GM12891 (cell line): ENCODE measurements at regions not wholly inside any gene's neighbourhood (a gene's known extent, or its start where the extent isn't known, plus 50 kb on each side); places are given as distances from the start of the nearest gene placed in this dataset.

ENCODE experiments used
- DNase-seq: peaks from one replicate; pipeline ENCODE4 v3.0.0; 2011; ENCODE audit warnings: low spot score; ENCODE audit not compliant: insufficient read length
- FAIRE-seq: peaks from 2 replicates; lab custom pipeline; 2011; peaks lifted over from hg19 to GRCh38; lab: Jason Lieb, UNC
- PAX5 ChIP-seq: IDR thresholded peaks from 2 replicates; pipeline ENCODE4 v1.6.1; 2011; ENCODE audit warnings: low read length, moderate library complexity, mild to moderate bottlenecking; ENCODE audit not compliant: insufficient read depth, severe bottlenecking
- POLR2A ChIP-seq: IDR thresholded peaks from 2 replicates; pipeline ENCODE4 v1.6.1; 2011; ENCODE audit warnings: low read depth, low read length, control low read depth
- POLR2AphosphoS5 ChIP-seq: IDR thresholded peaks from 2 replicates; pipeline ENCODE4 v1.6.1; 2011; ENCODE audit warnings: low read depth, low read length, control low read depth
- POU2F2 ChIP-seq: IDR thresholded peaks from 2 replicates; pipeline ENCODE4 v1.6.1; 2011; ENCODE audit warnings: low read depth, mild to moderate bottlenecking, control low read depth, low read length, moderate library complexity
- SPI1 ChIP-seq: IDR thresholded peaks from 2 replicates; pipeline ENCODE4 v1.6.1; 2011; ENCODE audit warnings: low read depth, low read length, control low read depth
- TAF1 ChIP-seq: IDR thresholded peaks from 2 replicates; pipeline ENCODE4 v1.6.1; 2011; ENCODE audit warnings: low read depth, low read length, control low read depth

DNA sequence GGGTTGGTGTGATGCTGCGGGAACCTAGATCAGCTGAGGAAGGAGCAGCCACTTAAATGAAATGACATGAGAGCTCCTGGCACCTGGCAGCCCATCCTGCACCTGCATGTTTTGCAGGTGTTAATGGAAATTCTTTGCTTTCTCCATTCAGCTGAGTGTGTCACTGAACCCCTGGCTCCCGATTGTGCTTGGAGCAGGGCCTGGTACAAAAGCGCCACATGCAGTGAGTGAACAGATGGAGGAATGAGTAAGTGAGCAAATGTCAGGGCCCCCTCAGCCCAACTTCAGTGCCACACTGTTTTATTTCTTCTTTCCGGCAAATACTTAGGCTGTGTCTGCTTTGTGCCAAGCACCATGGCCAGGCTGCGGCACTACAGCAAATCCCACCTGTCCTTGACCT, 132.2 kb downstream of the ASB7 start:
- DNase-seq, result no peak
- TF ChIP-seq TAF1 (no peak), SPI1 (no peak), POU2F2 (no peak), PAX5 (no peak), POLR2A (no peak), POLR2AphosphoS5 (no peak)
- no peak for FAIRE-seq

DNA sequence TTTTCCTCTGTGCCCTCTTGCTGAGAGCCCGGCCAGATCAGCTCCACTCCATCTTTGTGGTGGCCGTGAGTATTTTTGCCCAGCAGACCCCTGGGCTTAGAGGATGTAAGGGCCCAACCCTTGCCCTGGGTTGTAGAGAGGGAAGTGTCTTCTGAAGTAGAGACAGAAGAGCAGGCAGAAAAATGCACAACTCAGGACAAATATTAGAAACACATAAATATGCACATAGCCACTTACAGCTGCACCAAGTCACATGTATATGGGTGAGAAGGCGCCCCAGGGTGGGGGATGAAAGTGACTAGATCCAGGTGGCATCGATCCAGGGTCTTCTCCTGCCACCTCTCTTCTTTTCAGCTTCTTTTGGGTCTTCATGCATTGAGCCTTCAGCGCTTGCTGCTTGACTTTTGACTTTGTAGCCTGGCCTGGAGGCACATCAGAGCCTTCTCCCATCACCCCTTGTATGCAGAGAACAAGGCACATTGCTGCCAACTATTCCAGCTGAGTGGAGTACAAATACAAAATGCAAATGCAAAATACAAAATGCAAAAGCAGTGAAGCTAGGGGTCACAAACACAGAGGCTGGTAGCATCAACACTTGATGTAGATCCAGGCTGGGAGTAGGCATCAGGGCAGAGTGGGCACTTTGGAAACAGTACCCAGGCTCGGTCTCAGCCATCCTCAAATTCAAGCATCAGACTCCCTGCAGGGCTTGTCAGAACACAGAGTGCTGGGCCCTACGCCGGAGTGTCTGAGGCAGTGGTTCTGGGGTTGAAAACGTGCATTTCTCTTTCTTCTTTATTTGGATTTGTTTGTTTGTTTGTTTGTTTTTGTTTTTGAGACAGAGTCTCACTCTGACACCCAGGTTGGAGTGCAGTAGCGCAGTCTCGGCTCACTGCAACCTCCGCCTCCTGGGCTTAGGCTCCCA, 133.0 kb downstream of the ASB7 start:
- no peak for FAIRE-seq
- TF ChIP-seq POLR2AphosphoS5 (no peak), TAF1 (no peak)
- DNase-seq, result no peak

DNA sequence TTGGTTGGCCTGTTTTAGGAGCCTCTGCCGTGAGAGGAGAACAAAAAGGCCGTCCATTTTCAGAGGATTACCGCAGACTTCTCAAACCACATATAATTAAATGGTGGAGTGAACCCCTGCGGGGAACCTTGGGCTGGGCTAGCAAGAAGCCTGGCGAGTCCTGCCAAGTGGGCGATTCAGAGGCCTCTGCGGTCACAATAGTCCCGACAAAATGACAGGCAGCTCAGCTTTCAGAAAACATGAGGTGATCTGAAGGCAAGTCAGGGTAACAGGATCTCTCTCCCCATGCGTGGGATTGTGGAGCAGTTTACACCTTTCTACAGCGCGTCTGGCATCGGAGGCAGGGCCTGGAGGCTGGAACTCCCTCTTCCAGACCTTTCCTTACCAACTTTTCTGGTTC, 134.8 kb downstream of the ASB7 start:
- DNase-seq (no peak), FAIRE-seq (no peak)
- TF ChIP-seq POU2F2, result no peak
- no peak for TF ChIP-seq POLR2A
- no peak for TF ChIP-seq POLR2AphosphoS5
- no peak for TF ChIP-seq SPI1
- TF ChIP-seq PAX5, result no peak
- no peak for TF ChIP-seq TAF1

- DNase-seq, result no peak
- TF ChIP-seq TAF1 (no peak), POLR2AphosphoS5 (no peak), POLR2A (no peak), PAX5 (no peak), SPI1 (no peak), POU2F2 (no peak)
- no peak for FAIRE-seq
Observed at GRCh38 chr15:100738614-100739013, 136.2 kb downstream of the ASB7 start.

- FAIRE-seq (no peak), DNase-seq (no peak)
- TF ChIP-seq SPI1, result no peak
- no peak for TF ChIP-seq TAF1
- no peak for TF ChIP-seq POU2F2
- TF ChIP-seq PAX5, result no peak
- TF ChIP-seq POLR2A, result no peak
- no peak for TF ChIP-seq POLR2AphosphoS5
Observed at GRCh38 chr15:100740138-100740537, 137.7 kb downstream of the ASB7 start.

DNA sequence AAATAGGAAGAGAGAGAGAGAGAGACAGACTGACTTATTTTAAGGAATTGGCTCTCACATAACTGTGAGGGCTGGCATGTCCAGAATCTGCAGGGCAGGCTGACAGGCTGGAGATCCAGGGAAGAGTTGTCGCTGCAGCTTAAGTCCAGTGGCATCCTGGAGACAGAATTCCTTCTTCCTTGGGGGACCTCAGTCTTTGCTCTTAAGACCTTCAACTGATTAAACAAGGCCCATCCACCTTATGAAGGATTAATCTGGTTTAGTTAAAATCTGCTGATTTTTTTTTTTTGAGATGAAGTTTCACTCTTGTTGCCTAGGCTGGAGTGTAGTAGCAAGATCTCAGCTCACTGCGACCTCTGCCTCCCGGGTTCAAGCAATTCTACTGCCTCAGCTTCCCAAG, 128.0 kb upstream of the ALDH1A3 start:
- TF ChIP-seq POLR2AphosphoS5 (no peak), PAX5 (no peak), POU2F2 (no peak), TAF1 (no peak), POLR2A (no peak), SPI1 (no peak)
- no peak for DNase-seq
- FAIRE-seq, result no peak

GRCh38 chr15:100753503-100753902, 126.1 kb upstream of the ALDH1A3 start:
- TF ChIP-seq POLR2A, result no peak
- TF ChIP-seq PAX5, result no peak
- TF ChIP-seq POLR2AphosphoS5, result no peak
- no peak for TF ChIP-seq POU2F2
- TF ChIP-seq SPI1, result no peak
- TF ChIP-seq TAF1, result no peak
- FAIRE-seq (no peak), DNase-seq (no peak)

DNA sequence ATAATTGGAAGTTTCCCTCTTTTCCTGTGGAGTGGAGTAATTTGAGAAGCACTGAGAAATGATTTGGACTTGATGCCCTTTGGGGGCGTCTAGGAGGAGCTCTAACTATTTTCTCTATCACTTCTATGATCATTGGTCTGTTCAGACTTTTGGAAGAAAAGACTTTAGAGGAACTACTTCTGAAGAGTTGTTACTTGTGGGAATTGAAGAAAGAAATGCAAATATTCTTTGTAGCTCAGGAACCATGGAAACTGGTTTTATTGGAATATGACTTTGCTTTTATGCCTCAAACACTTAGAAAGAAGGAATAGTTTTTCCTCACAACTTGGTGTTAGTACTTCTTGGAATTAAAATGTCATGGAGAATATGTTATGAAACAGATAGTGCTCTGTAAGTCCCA, 122.0 kb upstream of the ALDH1A3 start:
- no peak for FAIRE-seq
- DNase-seq, result no peak
- no peak for TF ChIP-seq PAX5
- TF ChIP-seq POU2F2, result no peak
- TF ChIP-seq POLR2AphosphoS5, result no peak
- no peak for TF ChIP-seq POLR2A
- TF ChIP-seq SPI1, result no peak
- no peak for TF ChIP-seq TAF1

DNA sequence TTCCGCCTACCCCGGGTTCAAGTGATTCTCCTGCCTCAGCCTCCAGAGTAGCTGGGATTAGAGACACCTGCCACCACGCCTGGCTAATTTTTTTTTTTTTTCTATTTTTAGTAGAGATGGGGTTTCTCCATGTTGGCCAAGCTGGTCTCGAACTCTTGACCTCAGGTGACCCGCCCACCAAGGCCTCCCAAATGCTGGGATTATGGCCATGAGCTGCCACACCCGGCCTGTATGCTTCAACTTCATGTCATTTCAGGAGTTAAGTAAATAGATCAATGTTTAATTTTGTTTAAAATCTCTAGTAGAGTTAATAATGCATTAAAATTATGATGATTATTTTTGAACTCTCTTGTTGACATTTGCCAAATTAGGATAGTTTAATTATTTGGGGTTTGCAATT, 121.1 kb upstream of the ALDH1A3 start:
- DNase-seq, result no peak
- TF ChIP-seq POU2F2, result no peak
- TF ChIP-seq POLR2AphosphoS5, result no peak
- no peak for TF ChIP-seq TAF1
- TF ChIP-seq SPI1, result no peak
- no peak for TF ChIP-seq POLR2A
- no peak for TF ChIP-seq PAX5
- FAIRE-seq, result no peak

DNA sequence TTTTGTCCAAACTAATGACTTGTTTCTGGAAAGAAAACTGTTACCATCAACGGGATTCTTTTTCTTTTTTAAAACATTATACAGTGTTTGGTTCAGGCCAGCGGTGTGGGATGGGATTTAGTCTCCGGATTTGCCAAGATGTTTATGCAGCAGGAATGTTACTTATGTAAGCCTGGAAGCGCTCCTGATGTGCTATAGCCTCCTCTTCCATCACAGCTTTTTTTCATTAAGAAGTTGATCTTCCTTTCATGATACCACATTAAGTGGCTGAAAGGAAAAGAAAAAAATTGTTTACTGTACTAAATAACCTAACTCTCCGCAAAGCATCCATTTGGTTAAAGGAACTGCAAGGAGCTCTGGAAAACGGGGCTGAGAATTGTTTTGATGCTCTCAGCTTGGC, 120.5 kb upstream of the ALDH1A3 start:
- no peak for TF ChIP-seq TAF1
- TF ChIP-seq PAX5, result no peak
- TF ChIP-seq SPI1, result no peak
- TF ChIP-seq POU2F2, result no peak
- TF ChIP-seq POLR2A, result no peak
- no peak for TF ChIP-seq POLR2AphosphoS5
- FAIRE-seq (no peak), DNase-seq (no peak)
